GM12878 (cell line): ENCODE measurements at regions not wholly inside any gene's neighbourhood (a gene's known extent, or its start where the extent isn't known, plus 50 kb on each side); places are given as distances from the start of the nearest gene placed in this dataset.

Source experiments
- ATAC-seq: fragments of 200-7000 bp; cut with Tn5 transposase; 3 replicates; pipeline ENCODE4 v1.9.1; 2020; ENCODE audit warnings: mild to moderate bottlenecking, moderate library complexity
- BruUV-seq: library from RNA; stranded (reverse); fragments of 400-500 nt; replicated peaks from 2 replicates; lab custom pipeline; 2021; lab: Mats Ljungman, UMichigan
- CTCF ChIA-PET: fragments of 300-600 bp; sonication (Branson Sonifier 250); formaldehyde crosslinking; extraction: SDS; loops from one replicate; lab custom pipeline; 2021; ENCODE audit warnings: inconsistent platforms; lab: Yijun Ruan, JAX
- POLR2A ChIA-PET: fragments of 350-600 bp; formaldehyde crosslinking; extraction: SDS; loops from one replicate; lab custom pipeline; 2021; ENCODE audit warnings: inconsistent platforms; lab: Charles Lee
- RAD21 ChIA-PET: fragments of 300-600 bp; sonication (Branson Sonifier 250); formaldehyde crosslinking; loops from one replicate; lab custom pipeline; 2023; ENCODE audit warnings: antibody characterized with exemption; ENCODE audit not compliant: unreplicated experiment; lab: Charles Lee
- SMC1A ChIA-PET: fragments of 300-600 bp; sonication (Branson Sonifier 250); formaldehyde crosslinking; loops from one replicate; lab custom pipeline; 2023; ENCODE audit not compliant: unreplicated experiment, uncharacterized antibody; lab: Charles Lee
- DNase-seq: peaks from one replicate; pipeline ENCODE4 v3.0.0-alpha.2; 2011; ENCODE audit warnings: low read depth, low spot score
- FAIRE-seq: peaks from 3 replicates; lab custom pipeline; 2011; peaks lifted over from hg19 to GRCh38; lab: Jason Lieb, UNC
- H2AFZ ChIP-seq: 2 replicates; pipeline ENCODE4 v1.6.0; 2011; ENCODE audit warnings: low read depth, low read length, control low read depth; ENCODE audit not compliant: control insufficient read depth
- H3K27ac ChIP-seq: 2 replicates; pipeline ENCODE4 v1.5.1; 2011; ENCODE audit warnings: control low read depth; ENCODE audit not compliant: control insufficient read depth, insufficient read depth
- H3K27me3 ChIP-seq, 2 experiments: replicated peaks in 1 of 2; 2 replicates each; pipeline versions ENCODE4 v1.6.0 to v1.6.1; 2011; ENCODE audit warnings: low read length in 1 of 2; ENCODE audit not compliant: control insufficient read depth in 2 of 2, insufficient read depth in 2 of 2
- H3K36me3 ChIP-seq, 2 experiments: 2 replicates each; pipeline ENCODE4 v1.5.1; 2011; ENCODE audit warnings: low read length in 1 of 2; ENCODE audit not compliant: control insufficient read depth in 2 of 2, insufficient read depth in 2 of 2
- H3K4me1 ChIP-seq: 2 replicates; pipeline ENCODE4 v1.6.1; 2011; ENCODE audit warnings: mild to moderate bottlenecking, low read length, moderate library complexity, mixed read lengths; ENCODE audit not compliant: control insufficient read depth, insufficient read depth
- H3K4me2 ChIP-seq: 2 replicates; pipeline ENCODE4 v1.6.0; 2011; ENCODE audit warnings: control low read depth; ENCODE audit not compliant: control insufficient read depth, insufficient read depth
- H3K4me3 ChIP-seq: fragments of 200-600 bp; sonication (generic); 2 replicates; pipeline ENCODE4 v1.5.1; 2016
- H3K79me2 ChIP-seq: 2 replicates; pipeline ENCODE4 v1.6.0; 2011; ENCODE audit warnings: low read length; ENCODE audit not compliant: control insufficient read depth, insufficient read depth
- H3K9ac ChIP-seq: 2 replicates; pipeline ENCODE4 v1.8.0; 2011; ENCODE audit warnings: low read length, control low read depth, mixed read lengths; ENCODE audit not compliant: control insufficient read depth, insufficient read depth
- H3K9me3 ChIP-seq: replicated peaks from 3 replicates; pipeline ENCODE4 v1.5.1; 2011; ENCODE audit warnings: mild to moderate bottlenecking, low read length; ENCODE audit not compliant: control insufficient read depth, insufficient read depth
- H4K20me1 ChIP-seq: 2 replicates; pipeline ENCODE4 v1.6.0; 2011; ENCODE audit not compliant: control insufficient read depth, insufficient read depth
- CBX5 ChIP-seq: sonication (generic); IDR thresholded peaks from 2 replicates; pipeline ENCODE4 v1.6.1; 2016; ENCODE audit warnings: low read depth, moderate library complexity, mild to moderate bottlenecking, inconsistent platforms
- EED ChIP-seq: sonication (generic); IDR thresholded peaks from 2 replicates; pipeline ENCODE4 v1.6.1; 2016; ENCODE audit warnings: antibody characterized with exemption, low read depth
- MYB ChIP-seq: fragments of 150-350 bp; IDR thresholded peaks from 2 replicates; pipeline ENCODE4 v1.6.1; 2014; ENCODE audit warnings: mild to moderate bottlenecking, low read depth, low read length, borderline replicate concordance
- NBN ChIP-seq: fragments of 450-650 bp; IDR thresholded peaks from 2 replicates; pipeline ENCODE4 v1.6.1; 2016
- PML ChIP-seq: IDR thresholded peaks from 2 replicates; pipeline ENCODE4 v1.6.1; 2012; ENCODE audit warnings: low read length, inconsistent platforms
- RCOR1 ChIP-seq: conservative IDR thresholded peaks from 2 replicates; pipeline ENCODE4 v1.6.1; 2012; ENCODE audit warnings: low read depth, low read length, improper control_type of control experiment
- SIN3A ChIP-seq: IDR thresholded peaks from 2 replicates; pipeline ENCODE4 v1.6.1; 2012; ENCODE audit warnings: low read depth, low read length, improper control_type of control experiment
- TCF3 ChIP-seq: IDR thresholded peaks from 2 replicates; pipeline ENCODE4 v1.6.1; 2012; ENCODE audit warnings: low read depth, mild to moderate bottlenecking, low read length, borderline replicate concordance; ENCODE audit not compliant: insufficient read depth
- WRNIP1 ChIP-seq: IDR thresholded peaks from 2 replicates; pipeline ENCODE4 v1.6.1; 2011; ENCODE audit warnings: low read depth, low read length, improper control_type of control experiment, borderline replicate concordance
- ZNF207 ChIP-seq: fragments of 450-650 bp; IDR thresholded peaks from 2 replicates; pipeline ENCODE4 v1.6.1; 2014; ENCODE audit warnings: antibody characterized with exemption, mild to moderate bottlenecking, borderline replicate concordance
- WGBS: methylation state at CpG from one replicate; pipeline ENCODE4 v1.1.6; 2016; ENCODE audit warnings: low lambda C conversion rate; ENCODE audit not compliant: insufficient replicate concordance, insufficient coverage; ENCODE audit errors: missing lambda C conversion rate; 5-methylcytosine and 5-hydroxymethylcytosine counted together
- in situ Hi-C: fragments of 300-500 bp; cut with MboI; formaldehyde crosslinking; loops from 9 replicates; pipeline ENCODE4 v1.14.3; 2018; ENCODE audit warnings: mixed read lengths
- intact Hi-C: fragments of 100-400 bp; cut with micrococcal nuclease; formaldehyde crosslinking; loops from one replicate; pipeline ENCODE4 v1.14.2; 2022; ENCODE audit not compliant: unreplicated experiment
- TF ChIP-seq, protein P1 (sequence below), 3 experiments: IDR thresholded peaks in 2 of 3; conservative IDR thresholded peaks in 1 of 3; 2 replicates each; pipeline ENCODE4 v1.5.1; 2011; ENCODE audit warnings: low read depth in 3 of 3, low read length in 3 of 3, mild to moderate bottlenecking in 3 of 3, control low read depth in 2 of 3, moderate library complexity in 2 of 3, inconsistent platforms in 1 of 3, mixed read lengths in 1 of 3; ENCODE audit not compliant: control insufficient read depth in 2 of 3, insufficient read depth in 1 of 3; ENCODE audit errors: extremely low read depth in 1 of 3
- TF ChIP-seq, protein P2 (sequence below): fragments of 150-350 bp; IDR thresholded peaks from 2 replicates; pipeline ENCODE4 v1.6.1; 2014; ENCODE audit warnings: mild to moderate bottlenecking, low read depth, low read length
- TF ChIP-seq, protein P3 (sequence below): IDR thresholded peaks from 2 replicates; pipeline ENCODE4 v1.6.1; 2012; ENCODE audit warnings: low read depth, low read length, improper control_type of control experiment

DNA sequence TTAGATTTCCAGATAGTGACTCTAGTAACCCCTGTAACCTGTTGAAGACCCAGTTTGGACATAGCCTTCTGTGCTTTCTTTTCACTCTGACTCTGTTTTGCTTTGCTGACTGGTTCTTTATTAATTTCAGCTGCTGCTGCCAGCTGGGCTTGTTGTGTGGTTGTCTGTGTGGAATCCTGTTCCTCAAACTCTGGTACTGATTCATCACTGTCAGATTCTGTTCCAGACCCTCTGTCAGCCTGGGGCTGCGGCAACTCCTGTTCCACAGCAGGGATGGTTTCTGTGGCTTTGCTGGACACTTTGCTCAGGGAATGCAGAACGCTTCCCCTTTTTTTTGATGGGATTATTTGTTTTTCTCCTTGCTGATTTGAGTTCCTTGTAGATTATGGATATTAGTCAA lies 104.9 kb downstream of the SEC23IP start (continued):
- TF ChIP-seq, protein P1, sequence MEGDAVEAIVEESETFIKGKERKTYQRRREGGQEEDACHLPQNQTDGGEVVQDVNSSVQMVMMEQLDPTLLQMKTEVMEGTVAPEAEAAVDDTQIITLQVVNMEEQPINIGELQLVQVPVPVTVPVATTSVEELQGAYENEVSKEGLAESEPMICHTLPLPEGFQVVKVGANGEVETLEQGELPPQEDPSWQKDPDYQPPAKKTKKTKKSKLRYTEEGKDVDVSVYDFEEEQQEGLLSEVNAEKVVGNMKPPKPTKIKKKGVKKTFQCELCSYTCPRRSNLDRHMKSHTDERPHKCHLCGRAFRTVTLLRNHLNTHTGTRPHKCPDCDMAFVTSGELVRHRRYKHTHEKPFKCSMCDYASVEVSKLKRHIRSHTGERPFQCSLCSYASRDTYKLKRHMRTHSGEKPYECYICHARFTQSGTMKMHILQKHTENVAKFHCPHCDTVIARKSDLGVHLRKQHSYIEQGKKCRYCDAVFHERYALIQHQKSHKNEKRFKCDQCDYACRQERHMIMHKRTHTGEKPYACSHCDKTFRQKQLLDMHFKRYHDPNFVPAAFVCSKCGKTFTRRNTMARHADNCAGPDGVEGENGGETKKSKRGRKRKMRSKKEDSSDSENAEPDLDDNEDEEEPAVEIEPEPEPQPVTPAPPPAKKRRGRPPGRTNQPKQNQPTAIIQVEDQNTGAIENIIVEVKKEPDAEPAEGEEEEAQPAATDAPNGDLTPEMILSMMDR (IDR thresholded peaks at IDR 0.05 in 2 of 3, conservative IDR thresholded peaks at IDR 0.05 in 1 of 3; ENCODE audit: control insufficient read depth in 2 of 3, extremely low read depth in 1 of 3, insufficient read depth in 1 of 3, low read depth in 3 of 3, low read length in 3 of 3), result no peak
- TF ChIP-seq NBN (no peak), CBX5 (no peak), SIN3A (no peak), PML (no peak), EED (no peak)
- TF ChIP-seq, protein P2, sequence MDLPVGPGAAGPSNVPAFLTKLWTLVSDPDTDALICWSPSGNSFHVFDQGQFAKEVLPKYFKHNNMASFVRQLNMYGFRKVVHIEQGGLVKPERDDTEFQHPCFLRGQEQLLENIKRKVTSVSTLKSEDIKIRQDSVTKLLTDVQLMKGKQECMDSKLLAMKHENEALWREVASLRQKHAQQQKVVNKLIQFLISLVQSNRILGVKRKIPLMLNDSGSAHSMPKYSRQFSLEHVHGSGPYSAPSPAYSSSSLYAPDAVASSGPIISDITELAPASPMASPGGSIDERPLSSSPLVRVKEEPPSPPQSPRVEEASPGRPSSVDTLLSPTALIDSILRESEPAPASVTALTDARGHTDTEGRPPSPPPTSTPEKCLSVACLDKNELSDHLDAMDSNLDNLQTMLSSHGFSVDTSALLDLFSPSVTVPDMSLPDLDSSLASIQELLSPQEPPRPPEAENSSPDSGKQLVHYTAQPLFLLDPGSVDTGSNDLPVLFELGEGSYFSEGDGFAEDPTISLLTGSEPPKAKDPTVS, result no peak
- TF ChIP-seq, protein P3, sequence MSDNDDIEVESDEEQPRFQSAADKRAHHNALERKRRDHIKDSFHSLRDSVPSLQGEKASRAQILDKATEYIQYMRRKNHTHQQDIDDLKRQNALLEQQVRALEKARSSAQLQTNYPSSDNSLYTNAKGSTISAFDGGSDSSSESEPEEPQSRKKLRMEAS, result no peak

DNA sequence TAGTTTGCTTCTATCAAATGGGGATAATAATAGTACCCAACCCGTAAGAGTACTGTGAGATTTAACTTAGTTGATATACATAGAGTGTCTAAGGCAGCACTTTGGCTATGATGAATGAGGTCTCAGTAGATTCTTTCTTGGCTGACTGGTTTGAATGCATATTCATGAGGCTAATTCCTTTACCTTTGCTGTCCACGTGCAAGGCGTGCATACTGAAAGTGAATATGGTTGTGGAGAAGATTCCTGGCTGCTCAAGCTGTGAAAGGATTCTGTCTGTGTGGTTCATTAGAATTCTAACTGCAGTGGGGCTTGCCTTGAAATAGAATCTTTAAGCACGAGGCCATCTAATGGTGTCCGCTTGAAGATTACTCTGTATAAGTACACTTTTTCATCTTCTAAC lies 110.3 kb downstream of the SEC23IP start:
- POLR2A ChIA-PET, result no interaction called here
- no peak overlapping the region for H3K9ac ChIP-seq
- WGBS, result 30% methylated on average over 5 of the region's 5 CpGs
- ATAC-seq (no peak), DNase-seq (no peak), FAIRE-seq (no peak)
- no peaks in the 10 kb centered on the region for H3K9me3 ChIP-seq
- RAD21 ChIA-PET, result no interaction called here
- BruUV-seq, result no TSS peak
- H2AFZ ChIP-seq, result no peak overlapping the region
- no peak overlapping the region for H3K27ac ChIP-seq
- no peak overlapping the region for H3K4me3 ChIP-seq
- H3K27me3 ChIP-seq, result no peaks in the 10 kb centered on the region
- H3K4me1 ChIP-seq, result no peaks in the 10 kb centered on the region
- no peak for TF ChIP-seq MYB
- no peak for TF ChIP-seq ZNF207
- no peak for TF ChIP-seq WRNIP1
- no peak for TF ChIP-seq RCOR1
- no peak for TF ChIP-seq TCF3
- CTCF ChIA-PET, result interaction anchor here (1.5 kb wide), 1 partner anchor 18 kb away, joined by 3 read pairs; no protein-coding TSS in a partner anchor
- no peaks in the 10 kb centered on the region for H4K20me1 ChIP-seq
- no peaks in the 10 kb centered on the region for H3K36me3 ChIP-seq
- H3K79me2 ChIP-seq, result no peaks in the 10 kb centered on the region
- in situ Hi-C loops, result no loop called here
- no peak overlapping the region for H3K4me2 ChIP-seq
- intact Hi-C loops, result no loop called here
- SMC1A ChIA-PET, result no interaction called here
